Activated naive CD8-positive, alpha-beta T cell treated with anti-CD3 and anti-CD28 coated beads for 36 hours (primary cell): ENCODE measurements at regions not wholly inside any gene's neighbourhood (a gene's known extent, or its start where the extent isn't known, plus 50 kb on each side); places are given as distances from the start of the nearest gene placed in this dataset.

Experiments used
- DNase-seq: peaks from one replicate; pipeline ENCODE4 v3.0.0; 2021
- H3K27ac Mint-ChIP-seq: one replicate; pipeline ENCODE4 v1.8.0; 2022; ENCODE audit warnings: mild to moderate bottlenecking, moderate library complexity, mixed read lengths
- H3K27me3 Mint-ChIP-seq: one replicate; pipeline ENCODE4 v1.8.0; 2022; ENCODE audit warnings: mild to moderate bottlenecking, mixed read lengths
- H3K36me3 Mint-ChIP-seq: one replicate; pipeline ENCODE4 v1.8.0; 2021; ENCODE audit warnings: mild to moderate bottlenecking, mixed read lengths
- H3K4me1 Mint-ChIP-seq: one replicate; pipeline ENCODE4 v1.8.0; 2021; ENCODE audit warnings: mixed read lengths
- H3K4me3 Mint-ChIP-seq: one replicate; pipeline ENCODE4 v1.8.0; 2022; ENCODE audit warnings: mild to moderate bottlenecking, moderate library complexity, mixed read lengths
- H3K9me3 Mint-ChIP-seq: one replicate; pipeline ENCODE4 v1.8.0; 2022; ENCODE audit warnings: mixed read lengths

- no peak for DNase-seq
- peaks cover 3% of the 10 kb centered on the region for H3K9me3 Mint-ChIP-seq
- H3K27ac Mint-ChIP-seq: no peak overlapping the region
- H3K4me1 Mint-ChIP-seq: no peaks in the 10 kb centered on the region
- H3K4me3 Mint-ChIP-seq: no peak overlapping the region
- no peaks in the 10 kb centered on the region for H3K36me3 Mint-ChIP-seq
- peaks cover 8% of the 10 kb centered on the region for H3K27me3 Mint-ChIP-seq
Observed at GRCh38 chr7:156222151-156222550, 409.9 kb upstream of the SHH start.

GRCh38 chr7:156220701-156221100 is 408.4 kb upstream of the SHH start:
- H3K4me3 Mint-ChIP-seq: no peak overlapping the region
- peaks cover 3% of the 10 kb centered on the region for H3K9me3 Mint-ChIP-seq
- peaks cover 9% of the 10 kb centered on the region for H3K27me3 Mint-ChIP-seq
- no peaks in the 10 kb centered on the region for H3K4me1 Mint-ChIP-seq
- DNase-seq: no peak
- H3K27ac Mint-ChIP-seq: no peak overlapping the region
- H3K36me3 Mint-ChIP-seq: no peaks in the 10 kb centered on the region

- peaks cover 12% of the 10 kb centered on the region for H3K27me3 Mint-ChIP-seq
- no peaks in the 10 kb centered on the region for H3K4me1 Mint-ChIP-seq
- peaks cover 3% of the 10 kb centered on the region for H3K9me3 Mint-ChIP-seq
- H3K27ac Mint-ChIP-seq: no peak overlapping the region
- DNase-seq: no peak
- no peak overlapping the region for H3K4me3 Mint-ChIP-seq
- H3K36me3 Mint-ChIP-seq: no peaks in the 10 kb centered on the region
Observed at GRCh38 chr7:156220078-156220605, 407.9 kb upstream of the SHH start.

- Mint-ChIP-seq H3K4me1 (no peaks in the 10 kb centered on the region), H3K27me3 (peaks cover 12% of the 10 kb centered on the region), H3K4me3 (no peak overlapping the region), H3K36me3 (no peaks in the 10 kb centered on the region), H3K27ac (no peak overlapping the region), H3K9me3 (no peaks in the 10 kb centered on the region)
- DNase-seq: no peak
Observed at GRCh38 chr7:156219307-156220077, 407.2 kb upstream of the SHH start.

GRCh38 chr7:156218544-156219306 is 406.5 kb upstream of the SHH start:
- Mint-ChIP-seq H3K4me1 (no peaks in the 10 kb centered on the region), H3K27me3 (peaks cover 12% of the 10 kb centered on the region), H3K27ac (no peak overlapping the region), H3K4me3 (no peak overlapping the region), H3K36me3 (no peaks in the 10 kb centered on the region), H3K9me3 (no peaks in the 10 kb centered on the region)
- no peak for DNase-seq

GRCh38 chr7:156217803-156218202 is 405.5 kb upstream of the SHH start:
- no peaks in the 10 kb centered on the region for H3K9me3 Mint-ChIP-seq
- H3K4me3 Mint-ChIP-seq: no peak overlapping the region
- no peak for DNase-seq

GRCh38 chr7:156209087-156209486 is 396.8 kb upstream of the SHH start:
- Mint-ChIP-seq H3K4me1 (no peaks in the 10 kb centered on the region), H3K4me3 (no peak overlapping the region), H3K9me3 (no peaks in the 10 kb centered on the region), H3K36me3 (no peaks in the 10 kb centered on the region), H3K27ac (no peak overlapping the region), H3K27me3 (no peaks in the 10 kb centered on the region)
- DNase-seq: no peak

More at GRCh38 chr7:156217803-156218202, 405.5 kb upstream of the SHH start:
- peaks cover 8% of the 10 kb centered on the region for H3K27me3 Mint-ChIP-seq
- H3K36me3 Mint-ChIP-seq: no peaks in the 10 kb centered on the region
- no peaks in the 10 kb centered on the region for H3K4me1 Mint-ChIP-seq
- H3K27ac Mint-ChIP-seq: no peak overlapping the region

GRCh38 chr7:156207306-156207705 is 395.0 kb upstream of the SHH start:
- Mint-ChIP-seq H3K27me3 (no peaks in the 10 kb centered on the region), H3K36me3 (no peaks in the 10 kb centered on the region), H3K4me3 (no peak overlapping the region), H3K9me3 (no peaks in the 10 kb centered on the region), H3K27ac (no peak overlapping the region), H3K4me1 (no peaks in the 10 kb centered on the region)
- no peak for DNase-seq

- no peak overlapping the region for H3K27ac Mint-ChIP-seq
Observed at GRCh38 chr7:156206174-156206573, 393.9 kb upstream of the SHH start.

GRCh38 chr7:156204820-156205219 is 392.6 kb upstream of the SHH start:
- Mint-ChIP-seq H3K36me3 (no peaks in the 10 kb centered on the region), H3K27me3 (no peaks in the 10 kb centered on the region), H3K4me3 (no peak overlapping the region), H3K27ac (no peak overlapping the region), H3K4me1 (no peaks in the 10 kb centered on the region), H3K9me3 (no peaks in the 10 kb centered on the region)
- no peak for DNase-seq

More at GRCh38 chr7:156206174-156206573, 393.9 kb upstream of the SHH start:
- H3K4me1 Mint-ChIP-seq: no peaks in the 10 kb centered on the region
- DNase-seq: no peak
- no peak overlapping the region for H3K4me3 Mint-ChIP-seq
- no peaks in the 10 kb centered on the region for H3K9me3 Mint-ChIP-seq
- no peaks in the 10 kb centered on the region for H3K27me3 Mint-ChIP-seq
- no peaks in the 10 kb centered on the region for H3K36me3 Mint-ChIP-seq

GRCh38 chr7:156203923-156204322 is 391.7 kb upstream of the SHH start:
- no peaks in the 10 kb centered on the region for H3K9me3 Mint-ChIP-seq
- no peak overlapping the region for H3K27ac Mint-ChIP-seq
- no peak overlapping the region for H3K4me3 Mint-ChIP-seq

GRCh38 chr7:156198277-156198676 is 386.0 kb upstream of the SHH start:
- no peaks in the 10 kb centered on the region for H3K4me1 Mint-ChIP-seq
- H3K36me3 Mint-ChIP-seq: no peaks in the 10 kb centered on the region
- DNase-seq: no peak
- H3K4me3 Mint-ChIP-seq: no peak overlapping the region
- H3K27ac Mint-ChIP-seq: no peak overlapping the region
- H3K9me3 Mint-ChIP-seq: no peaks in the 10 kb centered on the region
- H3K27me3 Mint-ChIP-seq: peaks cover 9% of the 10 kb centered on the region

More at GRCh38 chr7:156203923-156204322, 391.7 kb upstream of the SHH start:
- H3K27me3 Mint-ChIP-seq: no peaks in the 10 kb centered on the region
- H3K4me1 Mint-ChIP-seq: no peaks in the 10 kb centered on the region
- DNase-seq: no peak
- no peaks in the 10 kb centered on the region for H3K36me3 Mint-ChIP-seq

GRCh38 chr7:156196649-156197048 is 384.4 kb upstream of the SHH start:
- peaks cover 14% of the 10 kb centered on the region for H3K27me3 Mint-ChIP-seq
- no peak for DNase-seq

GRCh38 chr7:156195276-156195675 is 383.0 kb upstream of the SHH start:
- H3K27ac Mint-ChIP-seq: no peak overlapping the region
- H3K4me3 Mint-ChIP-seq: no peak overlapping the region
- no peak for DNase-seq
- no peaks in the 10 kb centered on the region for H3K36me3 Mint-ChIP-seq
- H3K27me3 Mint-ChIP-seq: peaks cover 14% of the 10 kb centered on the region
- H3K4me1 Mint-ChIP-seq: no peaks in the 10 kb centered on the region
- no peaks in the 10 kb centered on the region for H3K9me3 Mint-ChIP-seq

More at GRCh38 chr7:156196649-156197048, 384.4 kb upstream of the SHH start:
- no peaks in the 10 kb centered on the region for H3K9me3 Mint-ChIP-seq
- H3K36me3 Mint-ChIP-seq: no peaks in the 10 kb centered on the region
- no peak overlapping the region for H3K4me3 Mint-ChIP-seq
- H3K27ac Mint-ChIP-seq: no peak overlapping the region
- no peaks in the 10 kb centered on the region for H3K4me1 Mint-ChIP-seq

GRCh38 chr7:156194813-156195212 is 382.6 kb upstream of the SHH start:
- H3K9me3 Mint-ChIP-seq: no peaks in the 10 kb centered on the region
- H3K27ac Mint-ChIP-seq: no peak overlapping the region
- H3K36me3 Mint-ChIP-seq: no peaks in the 10 kb centered on the region
- no peaks in the 10 kb centered on the region for H3K4me1 Mint-ChIP-seq
- no peak for DNase-seq
- H3K4me3 Mint-ChIP-seq: no peak overlapping the region
- peaks cover 14% of the 10 kb centered on the region for H3K27me3 Mint-ChIP-seq
